Ovary (tissue), 7 donors: ENCODE measurements at regions not wholly inside any gene's neighbourhood (a gene's known extent, or its start where the extent isn't known, plus 50 kb on each side); places are given as distances from the start of the nearest gene placed in this dataset.

Source experiments
- DNase-seq, 5 donors: peaks; one replicate each; pipeline ENCODE4 v3.0.0-alpha.2; 2019 to 2020
- H3K27ac ChIP-seq, 2 donors: fragments of 200-600 bp; one replicate each; pipeline versions ENCODE4 v1.5.1 to v1.8.0; 2019 to 2022
- H3K27me3 ChIP-seq: fragments of 200-600 bp; one replicate; pipeline ENCODE4 v1.8.0; 2022
- H3K36me3 ChIP-seq: fragments of 200-600 bp; sonication (generic); one replicate; pipeline ENCODE4 v1.5.1; 2019
- H3K4me1 ChIP-seq: one replicate; pipeline ENCODE4 v1.8.1; 2013; ENCODE audit warnings: mild to moderate bottlenecking, moderate library complexity; ENCODE audit not compliant: insufficient read depth
- H3K4me3 ChIP-seq: fragments of 200-600 bp; sonication (generic); one replicate; pipeline ENCODE4 v1.5.1; 2017
- H3K9me3 ChIP-seq, 2 donors: fragments of 200-600 bp in 1 of 2; sonication (generic) in 1 of 2; one replicate each; pipeline versions ENCODE4 v1.5.1 to v1.8.1; 2013 to 2019; ENCODE audit warnings: mild to moderate bottlenecking in 1 of 2, moderate library complexity in 1 of 2
- CTCF ChIP-seq, 3 donors: fragments of 450-650 bp in 2 of 3; fragments of 200-600 bp in 1 of 3; IDR thresholded peaks; one replicate each; pipeline versions ENCODE4 v1.5.1 to v1.8.0; 2016 to 2022; ENCODE audit warnings: antibody characterized with exemption in 3 of 3, mild to moderate bottlenecking in 1 of 3
- EP300 ChIP-seq: sonication (generic); formaldehyde crosslinking; IDR thresholded peaks from one replicate; pipeline ENCODE4 v1.6.1; 2017; ENCODE audit warnings: antibody characterized with exemption
- POLR2A ChIP-seq: fragments of 450-650 bp; IDR thresholded peaks from one replicate; pipeline ENCODE4 v1.6.1; 2017; ENCODE audit warnings: antibody characterized with exemption, mild to moderate bottlenecking, moderate library complexity
- WGBS, 3 donors: extraction: QIAGEN DNeasy Blood & Tissue Kit in 1 of 3; methylation state at CpG; one replicate each; pipeline versions ENCODE4 v1.1.5 to v1.1.7; 2013 to 2017; 5-methylcytosine and 5-hydroxymethylcytosine counted together
- intact Hi-C, 4 donors: fragments of 100-400 bp; cut with DNase I; formaldehyde crosslinking; loops; one replicate each; pipeline versions ENCODE4 v1.11.0 to v1.15.1; 2022 to 2023
- donor health status: DM: no; HTN: no; CAD: no; lungs with moderate emphysema.
- donor health status: DM: no; HTN: no; CAD: no.
- donor health status: Bipolar disorder and iron deficiency.
- donor health status: DM: no; HTN: no; CAD: no.
- donor health status: DM: yes; HTN: yes; CAD: no.

DNA sequence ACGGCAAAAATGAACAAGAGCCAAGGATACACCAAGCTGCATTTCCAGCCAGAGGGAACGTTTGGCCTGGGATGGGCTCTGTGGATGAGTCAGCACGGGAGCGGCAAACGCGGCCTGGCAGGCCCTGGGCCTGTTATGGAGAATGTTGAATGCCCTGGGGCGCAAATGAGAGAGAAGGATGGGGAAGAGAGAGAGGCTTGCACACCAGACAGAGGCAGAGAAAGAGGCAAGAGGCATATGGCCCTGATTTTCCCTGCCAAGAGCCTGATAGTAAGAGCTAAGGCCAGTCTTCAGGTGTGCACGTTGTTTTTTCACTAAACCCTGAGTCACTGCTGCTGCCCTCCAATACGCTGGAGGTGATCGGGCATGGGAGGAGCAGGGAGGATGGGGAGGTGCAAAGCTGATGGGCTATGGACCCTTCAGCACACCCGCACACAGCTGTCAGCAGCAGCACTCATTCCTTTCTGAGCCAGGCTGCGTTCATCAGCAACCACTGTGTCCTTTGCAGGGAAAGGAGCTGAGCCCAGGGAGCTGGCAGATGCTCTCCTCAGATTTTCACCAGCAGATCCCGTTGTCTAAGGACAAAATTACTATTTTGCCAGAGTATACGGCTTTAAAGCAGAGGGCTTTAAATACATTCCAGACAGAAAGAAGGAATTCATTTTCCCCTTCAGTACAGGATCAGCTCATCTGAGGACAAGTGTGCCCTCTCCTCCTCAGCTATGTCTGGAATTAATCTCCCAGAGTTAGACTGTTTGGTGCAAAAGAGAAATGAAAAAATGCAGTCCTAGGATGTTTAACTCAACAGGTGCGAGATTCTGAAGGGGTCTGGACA is 61.7 kb upstream of the SLC22A23 start:
- TF ChIP-seq EP300 (no peak), POLR2A (no peak), CTCF (IDR thresholded peaks at IDR 0.05) (no peak)
- H3K4me1 ChIP-seq: no peaks in the 10 kb centered on the region
- intact Hi-C loops: no loop called here
- H3K27ac ChIP-seq: no peak overlapping the region
- no peaks in the 10 kb centered on the region for H3K36me3 ChIP-seq
- no peaks in the 10 kb centered on the region for H3K27me3 ChIP-seq
- WGBS, 3 donors: 42 to 58% (median 42%) methylated on average over 15 of the region's 15 CpGs
- no peaks in the 10 kb centered on the region for H3K9me3 ChIP-seq
- no peak overlapping the region for H3K4me3 ChIP-seq
- peak in 1 of 5 donors; percentile 45 for DNase-seq

- no peaks in the 10 kb centered on the region for H3K9me3 ChIP-seq
- H3K4me3 ChIP-seq: no peak overlapping the region
- no peak overlapping the region for H3K27ac ChIP-seq
- no peaks in the 10 kb centered on the region for H3K36me3 ChIP-seq
- 70 to 82% (median 75%) methylated on average over 6 of the region's 6 CpGs for WGBS, 3 donors
- no peak for TF ChIP-seq POLR2A
- no peak for TF ChIP-seq EP300
- TF ChIP-seq CTCF (IDR thresholded peaks at IDR 0.05): no peak
- H3K4me1 ChIP-seq: no peaks in the 10 kb centered on the region
- DNase-seq: no peak
- no peaks in the 10 kb centered on the region for H3K27me3 ChIP-seq
- intact Hi-C loops: no loop called here
These were observed 60.5 kb upstream of the SLC22A23 start for GRCh38 chr6:3517350-3517749.

- no peaks in the 10 kb centered on the region for H3K4me1 ChIP-seq
- no peak overlapping the region for H3K27ac ChIP-seq
- no peak for DNase-seq
- H3K36me3 ChIP-seq: no peaks in the 10 kb centered on the region
- 74 to 81% (median 77%) methylated on average over 5 of the region's 5 CpGs for WGBS, 3 donors
- TF ChIP-seq CTCF (IDR thresholded peaks at IDR 0.05) (no peak), EP300 (no peak), POLR2A (no peak)
- intact Hi-C loops: no loop called here
- H3K27me3 ChIP-seq: no peaks in the 10 kb centered on the region
- H3K4me3 ChIP-seq: no peak overlapping the region
- no peaks in the 10 kb centered on the region for H3K9me3 ChIP-seq
These were observed 59.2 kb upstream of the SLC22A23 start for GRCh38 chr6:3516092-3516491.

DNA sequence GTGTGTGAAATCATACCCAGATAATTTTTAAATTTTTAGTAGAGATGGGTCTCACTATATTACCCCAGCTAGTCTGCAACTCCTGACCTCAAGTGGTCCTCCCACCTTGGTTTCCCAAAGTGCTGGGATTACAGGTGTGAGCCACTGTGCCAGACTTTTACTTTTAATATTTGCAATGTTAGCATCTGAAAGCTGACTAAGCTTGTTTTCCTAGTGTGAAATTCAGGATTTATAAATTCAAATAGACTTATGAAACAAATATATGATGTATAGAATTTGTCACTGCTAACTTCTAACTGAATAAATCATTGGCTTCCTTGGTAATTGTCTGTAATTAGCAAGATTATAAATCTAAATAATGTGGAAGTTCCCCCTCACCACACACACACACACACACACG is 58.8 kb upstream of the SLC22A23 start:
- Histone ChIP-seq H3K36me3 (no peaks in the 10 kb centered on the region), H3K4me3 (no peak overlapping the region), H3K27ac (no peak overlapping the region), H3K27me3 (no peaks in the 10 kb centered on the region), H3K9me3 (no peaks in the 10 kb centered on the region), H3K4me1 (no peaks in the 10 kb centered on the region)
- DNase-seq: no peak
- no peak for TF ChIP-seq EP300
- TF ChIP-seq POLR2A: no peak
- no peak for TF ChIP-seq CTCF (IDR thresholded peaks at IDR 0.05)
- intact Hi-C loops: no loop called here
- WGBS, 3 donors: 38 to 44% (median 40%) methylated on average over 1 of the region's 1 CpG
